GM12874 (cell line): ENCODE measurements at regions not wholly inside any gene's neighbourhood (a gene's known extent, or its start where the extent isn't known, plus 50 kb on each side); places are given as distances from the start of the nearest gene placed in this dataset.

Source experiments
- CTCF ChIP-seq: IDR thresholded peaks from 2 replicates; pipeline ENCODE4 v1.5.1; 2011; ENCODE audit warnings: low read depth, mild to moderate bottlenecking, control low read depth, low read length, moderate library complexity; ENCODE audit not compliant: insufficient read depth

GRCh38 chr5:56402266-56403220 is 169.4 kb upstream of the ANKRD55 start:
- TF ChIP-seq CTCF = no peak

GRCh38 chr5:56396634-56397033 is 163.5 kb upstream of the ANKRD55 start:
- no peak for TF ChIP-seq CTCF

- no peak for TF ChIP-seq CTCF
These were observed 156.1 kb upstream of the ANKRD55 start for GRCh38 chr5:56389261-56389660.

GRCh38 chr5:56388229-56388985 is 155.3 kb upstream of the ANKRD55 start:
- no peak for TF ChIP-seq CTCF

DNA sequence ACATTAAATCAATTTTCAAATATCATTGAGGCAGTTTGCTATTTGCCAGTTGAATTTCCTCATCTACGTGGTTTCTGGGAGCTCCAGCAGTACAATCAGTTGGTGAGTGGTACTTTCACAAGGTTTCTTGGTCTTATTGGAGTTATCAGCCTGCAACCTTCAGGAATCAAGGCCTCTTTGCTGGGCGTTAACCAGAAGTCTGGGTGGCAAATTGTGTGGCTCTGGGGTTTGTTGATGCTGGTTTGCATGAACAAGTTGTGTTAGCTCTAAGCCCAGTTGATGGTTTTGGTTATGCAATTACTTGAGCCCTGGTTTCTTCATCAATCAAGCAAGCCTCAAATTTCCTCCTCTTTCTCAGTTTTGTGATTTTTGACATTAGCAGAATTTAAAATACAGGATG is 152.9 kb upstream of the ANKRD55 start:
- no peak for TF ChIP-seq CTCF

DNA sequence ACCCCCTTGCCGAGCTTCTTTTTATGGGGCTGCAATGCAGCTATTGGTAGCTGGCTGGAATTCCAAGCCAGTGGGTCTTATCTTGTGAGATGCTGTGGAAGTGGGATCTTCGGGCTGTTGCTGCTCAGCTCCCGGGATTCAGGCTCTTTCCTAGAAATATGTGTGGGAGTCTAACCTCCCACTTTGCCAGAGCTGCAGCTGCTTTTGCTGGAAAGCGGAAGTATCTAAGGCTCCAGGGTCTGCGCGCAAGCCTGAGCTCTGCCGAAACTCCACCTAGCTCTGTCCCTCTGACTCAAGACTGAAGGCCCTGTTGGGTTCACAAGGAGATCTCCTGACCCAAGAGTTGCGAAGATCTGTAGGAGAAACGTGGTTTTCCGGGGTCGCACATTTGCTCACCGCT is 151.1 kb upstream of the ANKRD55 start:
- TF ChIP-seq CTCF = no peak

- TF ChIP-seq CTCF = no peak
These were observed 150.6 kb upstream of the ANKRD55 start for GRCh38 chr5:56383761-56384160.
